ENCODE measurements at regions not wholly inside any gene's neighbourhood (a gene's known extent, or its start where the extent isn't known, plus 50 kb on each side); places are given as distances from the start of the nearest gene placed in this dataset.

- Histone ChIP-seq H3K27ac (ENCODE audit: low read depth, low read length, poor library complexity, severe bottlenecking) (no peak overlapping the region), H3K36me3 (ENCODE audit: insufficient read depth, low read length) (no peaks in the 10 kb centered on the region), H3K79me2 (ENCODE audit: insufficient read depth, low read depth, low read length) (no peaks in the 10 kb centered on the region), H2AFZ (ENCODE audit: low read length) (no peak overlapping the region), H3K9me2 (ENCODE audit: insufficient read depth, low read length) (no peaks in the 10 kb centered on the region), H3K4me2 (ENCODE audit: low read length) (no peak overlapping the region), H4K20me1 (ENCODE audit: insufficient read depth, low read length) (no peaks in the 10 kb centered on the region), H3K4me1 (ENCODE audit: insufficient read depth, low read length, poor library complexity, severe bottlenecking) (peaks cover 13% of the 10 kb centered on the region), H3K4me3 (ENCODE audit: low read depth, low read length, poor library complexity, severe bottlenecking) (no peak overlapping the region), H3K9me3 (ENCODE audit: low read length) (no peaks in the 10 kb centered on the region)
- BruUV-seq (replicated peaks) = no TSS peak
- ChIA-PET POLR2A (interaction anchor here (1.1 kb wide), 2 partner anchors 11 to 23 kb away, joined by 3 to 4 read pairs; no protein-coding TSS in a partner anchor), CTCF (ENCODE audit: unreplicated experiment) (no interaction called here)
- no peak for DNase-seq (ENCODE audit: low spot score)
- intact Hi-C loops (cut with micrococcal nuclease; ENCODE audit: unreplicated experiment) = no loop called here
- no peak for TF ChIP-seq CTCF (conservative IDR thresholded peaks at IDR 0.05; ENCODE audit: low read length)
- TF ChIP-seq EZH2phosphoT487 (IDR thresholded peaks at IDR 0.05; ENCODE audit: borderline replicate concordance, low read depth, low read length) = no peak
Observed at GRCh38 chr15:45743426-45744235, 108.8 kb downstream of the SQOR start.

GRCh38 chr15:45744236-45744589 is 109.4 kb downstream of the SQOR start:
- ChIA-PET CTCF (ENCODE audit: unreplicated experiment) (no interaction called here), POLR2A (interaction anchor here (0.6 kb wide), 1 partner anchor 43 kb away, joined by 3 read pairs; no protein-coding TSS in a partner anchor)
- Histone ChIP-seq H3K4me1 (ENCODE audit: insufficient read depth, low read length, poor library complexity, severe bottlenecking) (peaks cover 13% of the 10 kb centered on the region), H2AFZ (ENCODE audit: low read length) (no peak overlapping the region), H3K4me2 (ENCODE audit: low read length) (no peak overlapping the region), H3K27ac (ENCODE audit: low read depth, low read length, poor library complexity, severe bottlenecking) (no peak overlapping the region), H3K79me2 (ENCODE audit: insufficient read depth, low read depth, low read length) (no peaks in the 10 kb centered on the region), H4K20me1 (ENCODE audit: insufficient read depth, low read length) (no peaks in the 10 kb centered on the region), H3K9me3 (ENCODE audit: low read length) (no peaks in the 10 kb centered on the region), H3K9me2 (ENCODE audit: insufficient read depth, low read length) (no peaks in the 10 kb centered on the region), H3K4me3 (ENCODE audit: low read depth, low read length, poor library complexity, severe bottlenecking) (no peak overlapping the region), H3K36me3 (ENCODE audit: insufficient read depth, low read length) (no peaks in the 10 kb centered on the region)
- DNase-seq (ENCODE audit: low spot score) = no peak
- TF ChIP-seq EZH2phosphoT487 (IDR thresholded peaks at IDR 0.05; ENCODE audit: borderline replicate concordance, low read depth, low read length) = no peak
- TF ChIP-seq CTCF (conservative IDR thresholded peaks at IDR 0.05; ENCODE audit: low read length) = no peak
- no TSS peak for BruUV-seq (replicated peaks)
- intact Hi-C loops (cut with micrococcal nuclease; ENCODE audit: unreplicated experiment) = no loop called here

DNA sequence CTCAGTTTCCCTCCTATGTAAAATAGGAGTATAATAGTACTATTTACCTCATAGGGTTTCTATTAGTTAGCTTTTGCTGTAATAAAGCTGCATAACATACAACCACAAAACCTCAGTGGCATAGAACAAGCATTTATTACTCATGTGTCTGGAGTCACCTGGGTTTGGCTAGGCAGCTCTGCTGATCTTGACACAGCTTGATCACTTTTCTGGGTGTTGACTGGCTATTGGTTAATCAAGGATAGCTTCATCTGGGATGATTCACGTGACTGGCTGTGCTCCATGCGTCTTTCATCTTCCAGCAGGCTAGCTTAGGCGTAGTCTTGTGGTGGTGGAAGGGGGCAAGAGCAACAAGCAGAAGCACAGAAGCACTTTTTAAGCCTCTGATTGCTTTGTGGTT is 112.6 kb downstream of the SQOR start:
- TF ChIP-seq EZH2phosphoT487 (IDR thresholded peaks at IDR 0.05; ENCODE audit: borderline replicate concordance, low read depth, low read length) (no peak), CTCF (conservative IDR thresholded peaks at IDR 0.05; ENCODE audit: low read length) (no peak)
- no peaks in the 10 kb centered on the region for H3K9me2 ChIP-seq (ENCODE audit: insufficient read depth, low read length)
- H4K20me1 ChIP-seq (ENCODE audit: insufficient read depth, low read length) = no peaks in the 10 kb centered on the region
- H3K36me3 ChIP-seq (ENCODE audit: insufficient read depth, low read length) = no peaks in the 10 kb centered on the region
- H3K9me3 ChIP-seq (ENCODE audit: low read length) = no peaks in the 10 kb centered on the region
- CTCF ChIA-PET (ENCODE audit: unreplicated experiment) = no interaction called here
- H3K4me3 ChIP-seq (ENCODE audit: low read depth, low read length, poor library complexity, severe bottlenecking) = no peak overlapping the region
- no TSS peak for BruUV-seq (replicated peaks)
- no peaks in the 10 kb centered on the region for H3K79me2 ChIP-seq (ENCODE audit: insufficient read depth, low read depth, low read length)
- no peaks in the 10 kb centered on the region for H3K4me1 ChIP-seq (ENCODE audit: insufficient read depth, low read length, poor library complexity, severe bottlenecking)
- H3K4me2 ChIP-seq (ENCODE audit: low read length) = no peak overlapping the region
- DNase-seq (ENCODE audit: low spot score) = no peak
- intact Hi-C loops (cut with micrococcal nuclease; ENCODE audit: unreplicated experiment) = no loop called here
- POLR2A ChIA-PET = interaction anchor here (0.6 to 1.4 kb wide), 8 partner anchors 9 to 73 kb away, joined by 3 to 5 read pairs (median 3); no protein-coding TSS in a partner anchor
- no peak overlapping the region for H2AFZ ChIP-seq (ENCODE audit: low read length)
- H3K27ac ChIP-seq (ENCODE audit: low read depth, low read length, poor library complexity, severe bottlenecking) = no peak overlapping the region

Measured in OCI-LY7 (cell line).